Gastrocnemius medialis (tissue), 4 donors: ENCODE measurements at regions not wholly inside any gene's neighbourhood (a gene's known extent, or its start where the extent isn't known, plus 50 kb on each side); places are given as distances from the start of the nearest gene placed in this dataset.

Experiments used
- POLR2A ChIP-seq, 2 donors: fragments of 450-650 bp; IDR thresholded peaks; one replicate each; pipeline ENCODE4 v1.6.1; 2017; ENCODE audit warnings: antibody characterized with exemption in 2 of 2, mild to moderate bottlenecking in 2 of 2, moderate library complexity in 2 of 2
- TF ChIP-seq, protein P1 (sequence below), 5 experiments: fragments of 450-650 bp in 3 of 5; fragments of 200-600 bp in 2 of 5; sonication (generic) in 2 of 5; IDR thresholded peaks in 4 of 5; conservative IDR thresholded peaks in 1 of 5; 1 replicate in 4 of 5; 2 replicates in 1 of 5; pipeline ENCODE4 v1.5.1; 2016 to 2019; ENCODE audit warnings: antibody characterized with exemption in 5 of 5, mild to moderate bottlenecking in 3 of 5, moderate library complexity in 3 of 5

DNA sequence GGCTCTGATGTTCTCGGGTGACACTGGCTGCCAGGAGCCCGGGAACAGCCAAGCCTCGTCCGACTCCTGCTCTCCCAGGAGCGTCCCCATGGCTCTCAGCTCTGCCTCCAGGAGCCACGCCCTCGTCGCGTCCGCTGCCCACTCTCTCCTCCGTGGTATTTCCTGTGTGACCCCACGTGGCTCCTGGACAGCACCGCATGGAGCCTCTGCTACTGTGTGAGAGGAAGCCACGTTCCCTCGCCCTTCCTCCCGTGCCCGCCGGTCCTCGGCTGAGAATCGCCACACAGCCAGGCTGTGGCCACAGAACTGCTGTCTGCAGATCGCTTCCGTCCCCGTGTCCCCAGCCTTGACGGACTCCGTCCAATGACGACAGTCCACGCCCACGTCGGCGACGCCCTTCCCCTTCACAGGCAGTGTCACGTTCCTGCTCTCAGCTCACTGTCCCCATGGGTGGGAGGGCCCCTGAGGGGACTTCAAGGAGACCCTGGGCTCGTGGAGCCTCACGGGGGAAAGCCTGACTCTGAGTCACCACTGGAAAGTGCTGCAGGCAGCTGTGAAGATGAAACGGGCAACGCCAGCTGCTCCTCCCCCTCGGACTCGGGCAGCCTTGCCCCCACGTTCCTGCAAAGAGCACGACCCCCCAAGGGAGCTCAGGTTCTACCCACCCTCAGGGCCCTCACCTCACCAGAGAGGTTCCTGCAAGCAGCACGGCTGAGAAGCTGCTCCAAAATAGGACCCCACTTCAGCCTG is 458.5 kb downstream of the BRD1 start:
- TF ChIP-seq, protein P1, sequence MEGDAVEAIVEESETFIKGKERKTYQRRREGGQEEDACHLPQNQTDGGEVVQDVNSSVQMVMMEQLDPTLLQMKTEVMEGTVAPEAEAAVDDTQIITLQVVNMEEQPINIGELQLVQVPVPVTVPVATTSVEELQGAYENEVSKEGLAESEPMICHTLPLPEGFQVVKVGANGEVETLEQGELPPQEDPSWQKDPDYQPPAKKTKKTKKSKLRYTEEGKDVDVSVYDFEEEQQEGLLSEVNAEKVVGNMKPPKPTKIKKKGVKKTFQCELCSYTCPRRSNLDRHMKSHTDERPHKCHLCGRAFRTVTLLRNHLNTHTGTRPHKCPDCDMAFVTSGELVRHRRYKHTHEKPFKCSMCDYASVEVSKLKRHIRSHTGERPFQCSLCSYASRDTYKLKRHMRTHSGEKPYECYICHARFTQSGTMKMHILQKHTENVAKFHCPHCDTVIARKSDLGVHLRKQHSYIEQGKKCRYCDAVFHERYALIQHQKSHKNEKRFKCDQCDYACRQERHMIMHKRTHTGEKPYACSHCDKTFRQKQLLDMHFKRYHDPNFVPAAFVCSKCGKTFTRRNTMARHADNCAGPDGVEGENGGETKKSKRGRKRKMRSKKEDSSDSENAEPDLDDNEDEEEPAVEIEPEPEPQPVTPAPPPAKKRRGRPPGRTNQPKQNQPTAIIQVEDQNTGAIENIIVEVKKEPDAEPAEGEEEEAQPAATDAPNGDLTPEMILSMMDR (IDR thresholded peaks at IDR 0.05 in 4 of 5, conservative IDR thresholded peaks at IDR 0.05 in 1 of 5): no peak
- TF ChIP-seq POLR2A (IDR thresholded peaks at IDR 0.05): no peak
